C4-2B (cell line): ENCODE measurements at regions not wholly inside any gene's neighbourhood (a gene's known extent, or its start where the extent isn't known, plus 50 kb on each side); places are given as distances from the start of the nearest gene placed in this dataset.

Experiments
- CTCF ChIP-seq: fragments of 450-650 bp; conservative IDR thresholded peaks from 2 replicates; pipeline ENCODE4 v1.5.1; 2017; ENCODE audit warnings: mild to moderate bottlenecking
- ZFX ChIP-seq: fragments of 450-650 bp; IDR thresholded peaks from 2 replicates; pipeline ENCODE4 v1.6.1; 2017

- TF ChIP-seq CTCF (no peak), ZFX (no peak)
Measured at GRCh38 chr5:174459832-174460448, 264.4 kb upstream of the MSX2 start.
